H9 (cell line): ENCODE measurements at regions not wholly inside any gene's neighbourhood (a gene's known extent, or its start where the extent isn't known, plus 50 kb on each side); places are given as distances from the start of the nearest gene placed in this dataset.

ENCODE experiments used
- DNase-seq: peaks from one replicate; pipeline ENCODE4 v3.0.0-alpha.2; 2017
- H2AFZ ChIP-seq: one replicate; pipeline ENCODE4 v1.6.1; 2013; ENCODE audit warnings: mild to moderate bottlenecking, low read length, control low read depth, moderate library complexity
- H2AK5ac ChIP-seq: 2 replicates; pipeline ENCODE4 v1.6.1; 2013; ENCODE audit warnings: low read length, control low read depth, mixed read lengths; ENCODE audit not compliant: insufficient read length
- H2BK120ac ChIP-seq: one replicate; pipeline ENCODE4 v1.6.1; 2013; ENCODE audit warnings: low read depth, mild to moderate bottlenecking, low read length, control low read depth, inconsistent platforms; ENCODE audit not compliant: poor library complexity, severe bottlenecking
- H2BK12ac ChIP-seq: 2 replicates; pipeline ENCODE4 v1.6.1; 2013; ENCODE audit warnings: low read length, control low read depth, mixed read lengths, low read depth; ENCODE audit not compliant: insufficient read length
- H2BK15ac ChIP-seq: 2 replicates; pipeline ENCODE4 v1.6.1; 2013; ENCODE audit warnings: low read depth, low read length, control low read depth
- H2BK20ac ChIP-seq: one replicate; pipeline ENCODE4 v1.6.1; 2013; ENCODE audit warnings: low read depth, mild to moderate bottlenecking, low read length, control low read depth, inconsistent platforms; ENCODE audit not compliant: poor library complexity, severe bottlenecking
- H2BK5ac ChIP-seq: 2 replicates; pipeline ENCODE4 v1.6.1; 2013; ENCODE audit warnings: low read length, control low read depth, mixed read lengths; ENCODE audit not compliant: insufficient read length
- H3K14ac ChIP-seq: 2 replicates; pipeline ENCODE4 v1.6.1; 2013; ENCODE audit warnings: low read length, control low read depth; ENCODE audit not compliant: insufficient read depth
- H3K18ac ChIP-seq: 2 replicates; pipeline ENCODE4 v1.6.1; 2013; ENCODE audit warnings: low read depth, mild to moderate bottlenecking, mixed read lengths, low read length, control low read depth; ENCODE audit not compliant: insufficient read length
- H3K23ac ChIP-seq: 2 replicates; pipeline ENCODE4 v1.6.1; 2013; ENCODE audit warnings: low read length, control low read depth, mixed read lengths, low read depth; ENCODE audit not compliant: insufficient read length
- H3K23me2 ChIP-seq: 2 replicates; pipeline ENCODE4 v1.6.1; 2013; ENCODE audit warnings: low read depth, mild to moderate bottlenecking, mixed read lengths, low read length, control low read depth; ENCODE audit not compliant: insufficient read length, poor library complexity, severe bottlenecking
- H3K27ac ChIP-seq: 2 replicates; pipeline ENCODE4 v1.5.1; 2013; ENCODE audit warnings: low read length, control low read depth, mixed read lengths, low read depth; ENCODE audit not compliant: insufficient read length
- H3K27me3 ChIP-seq: 2 replicates; pipeline ENCODE4 v1.6.1; 2013; ENCODE audit warnings: low read length, control low read depth, inconsistent platforms; ENCODE audit not compliant: insufficient read depth
- H3K4ac ChIP-seq: 2 replicates; pipeline ENCODE4 v1.6.1; 2013; ENCODE audit warnings: low read depth, mild to moderate bottlenecking, control low read depth, inconsistent platforms, low read length, moderate library complexity
- H3K4me1 ChIP-seq: 2 replicates; pipeline ENCODE4 v1.6.1; 2013; ENCODE audit warnings: low read length, control low read depth, inconsistent platforms; ENCODE audit not compliant: insufficient read depth
- H3K4me2 ChIP-seq: 2 replicates; pipeline ENCODE4 v1.6.1; 2013; ENCODE audit warnings: low read length, control low read depth, mixed read lengths; ENCODE audit not compliant: insufficient read length, insufficient read depth
- H3K56ac ChIP-seq: 2 replicates; pipeline ENCODE4 v1.6.1; 2013; ENCODE audit warnings: low read depth, mild to moderate bottlenecking, mixed read lengths, low read length, control low read depth; ENCODE audit not compliant: insufficient read length
- H3K79me1 ChIP-seq: 2 replicates; pipeline ENCODE4 v1.6.1; 2013; ENCODE audit warnings: low read depth, mild to moderate bottlenecking, moderate library complexity, low read length, control low read depth, inconsistent platforms; ENCODE audit not compliant: insufficient read depth, poor library complexity, severe bottlenecking
- H3K79me2 ChIP-seq: 2 replicates; pipeline ENCODE4 v1.6.1; 2013; ENCODE audit warnings: low read length, control low read depth, inconsistent platforms; ENCODE audit not compliant: insufficient read depth
- H3K9ac ChIP-seq: 2 replicates; pipeline ENCODE4 v1.6.1; 2013; ENCODE audit warnings: low read length, control low read depth, mixed read lengths; ENCODE audit not compliant: insufficient read length; ENCODE audit errors: extremely low read depth
- H3K9me3 ChIP-seq: one replicate; pipeline ENCODE4 v1.6.1; 2013; ENCODE audit warnings: low read depth, low read length, inconsistent platforms; ENCODE audit not compliant: control insufficient read depth
- H3T11ph ChIP-seq: one replicate; pipeline ENCODE4 v1.6.1; 2013; ENCODE audit warnings: mild to moderate bottlenecking, low read length, control low read depth, inconsistent platforms
- H4K20me1 ChIP-seq: one replicate; pipeline ENCODE4 v1.6.1; 2013; ENCODE audit not compliant: control insufficient read depth, insufficient read length, insufficient read depth
- H4K5ac ChIP-seq: 2 replicates; pipeline ENCODE4 v1.6.1; 2013; ENCODE audit warnings: low read depth, mild to moderate bottlenecking, mixed read lengths, low read length, control low read depth; ENCODE audit not compliant: insufficient read length
- H4K8ac ChIP-seq: replicated peaks from 2 replicates; pipeline ENCODE4 v1.6.1; 2013; ENCODE audit warnings: low read length, control low read depth, mixed read lengths, low read depth; ENCODE audit not compliant: insufficient read length
- H4K91ac ChIP-seq: 2 replicates; pipeline ENCODE4 v1.6.1; 2013; ENCODE audit warnings: low read depth, mild to moderate bottlenecking, moderate library complexity, mixed read lengths, low read length, control low read depth; ENCODE audit not compliant: insufficient read length
- H3K27ac Mint-ChIP-seq, 3 experiments: 2 replicates in 2 of 3; 3 replicates in 1 of 3; pipeline ENCODE4 v1.8.0; 2020 to 2021; ENCODE audit warnings: mixed read lengths in 3 of 3, mild to moderate bottlenecking in 1 of 3, moderate library complexity in 1 of 3
- H3K27me3 Mint-ChIP-seq: 2 replicates; pipeline ENCODE4 v1.8.0; 2021; ENCODE audit warnings: low read depth, mild to moderate bottlenecking, moderate library complexity, mixed read lengths
- H3K36me3 Mint-ChIP-seq, 3 experiments: 2 replicates in 2 of 3; 3 replicates in 1 of 3; pipeline ENCODE4 v1.8.0; 2020 to 2021; ENCODE audit warnings: low read depth in 3 of 3, mixed read lengths in 3 of 3; ENCODE audit not compliant: insufficient read depth in 1 of 3
- H3K4me1 Mint-ChIP-seq, 2 experiments: 2 replicates each; pipeline ENCODE4 v1.8.0; 2020; ENCODE audit warnings: mixed read lengths in 2 of 2
- H3K4me3 Mint-ChIP-seq, 2 experiments: 2 replicates in 1 of 2; 3 replicates in 1 of 2; pipeline ENCODE4 v1.8.0; 2020 to 2021; ENCODE audit warnings: mild to moderate bottlenecking in 2 of 2, mixed read lengths in 2 of 2, moderate library complexity in 1 of 2
- H3K9me3 Mint-ChIP-seq, 2 experiments: 2 replicates in 1 of 2; 3 replicates in 1 of 2; pipeline ENCODE4 v1.8.0; 2020; ENCODE audit warnings: mild to moderate bottlenecking in 2 of 2, mixed read lengths in 2 of 2, moderate library complexity in 1 of 2
- WGBS: extraction: QIAGEN DNeasy Blood & Tissue Kit; methylation state at CpG from one replicate; pipeline ENCODE4 v1.1.7; 2013; ENCODE audit warnings: missing lambda C conversion rate, low lambda C conversion rate, mixed read lengths; ENCODE audit not compliant: insufficient read length; ENCODE audit errors: extremely low coverage; 5-methylcytosine and 5-hydroxymethylcytosine counted together
- TF ChIP-seq, protein P1 (sequence below): fragments of 200-600 bp; sonication (generic); conservative IDR thresholded peaks from 3 replicates; pipeline ENCODE4 v1.8.0; 2021; ENCODE audit warnings: antibody characterized with exemption, mild to moderate bottlenecking

DNA sequence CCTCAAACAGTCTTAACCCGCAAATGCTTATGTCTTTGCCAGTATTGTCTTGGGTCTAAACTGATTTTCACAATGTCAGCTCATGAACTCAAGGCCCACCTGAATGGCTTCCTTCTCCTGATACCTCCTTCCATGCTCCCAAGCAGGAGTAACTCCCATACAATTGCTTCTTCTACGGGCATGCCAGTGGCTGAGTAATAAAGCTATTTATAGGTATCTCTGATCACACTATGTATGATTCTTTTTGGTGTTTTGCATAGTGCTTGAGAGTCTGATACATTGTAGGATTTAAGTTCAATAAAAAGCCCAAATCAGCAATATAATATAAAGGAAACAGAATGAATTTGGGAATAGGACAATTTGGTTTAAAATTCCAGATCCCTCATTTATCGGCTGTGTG is 235.0 kb upstream of the DCN start:
- no peak overlapping the region for H2AFZ ChIP-seq
- Mint-ChIP-seq H3K27me3 (no peaks in the 10 kb centered on the region), H3K36me3 (no peaks in the 10 kb centered on the region), H3K9me3 (no peaks in the 10 kb centered on the region), H3K4me1 (peaks cover 8 to 14% of the 10 kb centered on the region in 2 experiments), H3K27ac (no peak overlapping the region), H3K4me3 (no peak overlapping the region)
- no peak overlapping the region for H4K5ac ChIP-seq
- no peak overlapping the region for H4K8ac ChIP-seq
- no peaks in the 10 kb centered on the region for H3K4me1 ChIP-seq
- no peak overlapping the region for H4K91ac ChIP-seq
- H2AK5ac ChIP-seq, result no peak overlapping the region
- H3K79me2 ChIP-seq, result no peaks in the 10 kb centered on the region
- no peaks in the 10 kb centered on the region for H4K20me1 ChIP-seq
- H2BK12ac ChIP-seq, result no peak overlapping the region
- TF ChIP-seq, protein P1, sequence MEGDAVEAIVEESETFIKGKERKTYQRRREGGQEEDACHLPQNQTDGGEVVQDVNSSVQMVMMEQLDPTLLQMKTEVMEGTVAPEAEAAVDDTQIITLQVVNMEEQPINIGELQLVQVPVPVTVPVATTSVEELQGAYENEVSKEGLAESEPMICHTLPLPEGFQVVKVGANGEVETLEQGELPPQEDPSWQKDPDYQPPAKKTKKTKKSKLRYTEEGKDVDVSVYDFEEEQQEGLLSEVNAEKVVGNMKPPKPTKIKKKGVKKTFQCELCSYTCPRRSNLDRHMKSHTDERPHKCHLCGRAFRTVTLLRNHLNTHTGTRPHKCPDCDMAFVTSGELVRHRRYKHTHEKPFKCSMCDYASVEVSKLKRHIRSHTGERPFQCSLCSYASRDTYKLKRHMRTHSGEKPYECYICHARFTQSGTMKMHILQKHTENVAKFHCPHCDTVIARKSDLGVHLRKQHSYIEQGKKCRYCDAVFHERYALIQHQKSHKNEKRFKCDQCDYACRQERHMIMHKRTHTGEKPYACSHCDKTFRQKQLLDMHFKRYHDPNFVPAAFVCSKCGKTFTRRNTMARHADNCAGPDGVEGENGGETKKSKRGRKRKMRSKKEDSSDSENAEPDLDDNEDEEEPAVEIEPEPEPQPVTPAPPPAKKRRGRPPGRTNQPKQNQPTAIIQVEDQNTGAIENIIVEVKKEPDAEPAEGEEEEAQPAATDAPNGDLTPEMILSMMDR, result no peak
- DNase-seq, result no peak
- H2BK120ac ChIP-seq, result no peak overlapping the region
- no peak overlapping the region for H3K18ac ChIP-seq
- no peaks in the 10 kb centered on the region for H3K9me3 ChIP-seq
- H3K27me3 ChIP-seq, result no peaks in the 10 kb centered on the region
- H3K27ac ChIP-seq, result no peak overlapping the region
- H3K4ac ChIP-seq, result no peak overlapping the region
- H3K9ac ChIP-seq, result no peak overlapping the region
- H2BK20ac ChIP-seq, result no peak overlapping the region
- H3K4me2 ChIP-seq, result no peak overlapping the region
- WGBS, result 100% methylated on average over 1 of the region's 3 CpGs
- H3K23me2 ChIP-seq, result no peaks in the 10 kb centered on the region
- H2BK15ac ChIP-seq, result no peak overlapping the region
- H2BK5ac ChIP-seq, result no peak overlapping the region
- H3K56ac ChIP-seq, result no peak overlapping the region
- H3K14ac ChIP-seq, result no peak overlapping the region
- H3T11ph ChIP-seq, result no peak overlapping the region
- no peaks in the 10 kb centered on the region for H3K79me1 ChIP-seq
- no peak overlapping the region for H3K23ac ChIP-seq
